Parathyroid adenoma (tissue), 2 donors: ENCODE measurements at regions not wholly inside any gene's neighbourhood (a gene's known extent, or its start where the extent isn't known, plus 50 kb on each side); places are given as distances from the start of the nearest gene placed in this dataset.
"Not testable (repeated sequence)": the region's sequence is repeated elsewhere in the genome, so short reads cannot be mapped to it uniquely, and the experiment has no call there.

ENCODE experiments used
- H2AFZ ChIP-seq: fragments of 300-600 bp; sonication (generic); one replicate; pipeline ENCODE4 v1.7.0; 2017; ENCODE audit warnings: antibody characterized with exemption, mild to moderate bottlenecking
- H3K27ac ChIP-seq: fragments of 300-600 bp; sonication (generic); one replicate; pipeline ENCODE4 v1.7.0; 2017
- H3K27me3 ChIP-seq: fragments of 300-600 bp; sonication (generic); one replicate; pipeline ENCODE4 v1.7.0; 2017; ENCODE audit warnings: low read length; ENCODE audit not compliant: control insufficient read depth, insufficient read depth
- H3K36me3 ChIP-seq: fragments of 300-600 bp; sonication (generic); one replicate; pipeline ENCODE4 v1.7.0; 2017; ENCODE audit warnings: low read length; ENCODE audit not compliant: control insufficient read depth, insufficient read depth
- H3K4me1 ChIP-seq: fragments of 300-600 bp; sonication (generic); one replicate; pipeline ENCODE4 v1.7.0; 2017; ENCODE audit warnings: control low read depth
- H3K4me2 ChIP-seq: fragments of 300-600 bp; sonication (generic); one replicate; pipeline ENCODE4 v1.7.0; 2017; ENCODE audit warnings: low read length
- H3K4me3 ChIP-seq: fragments of 300-600 bp; sonication (generic); one replicate; pipeline ENCODE4 v1.7.0; 2017; ENCODE audit warnings: low read depth, low read length
- H3K79me2 ChIP-seq: fragments of 300-600 bp; sonication (generic); one replicate; pipeline ENCODE4 v1.7.0; 2017; ENCODE audit warnings: control low read depth
- H3K9ac ChIP-seq: fragments of 300-600 bp; sonication (generic); one replicate; pipeline ENCODE4 v1.7.0; 2017; ENCODE audit warnings: mild to moderate bottlenecking
- H3K9me3 ChIP-seq: fragments of 300-600 bp; sonication (generic); one replicate; pipeline ENCODE4 v1.7.0; 2017; ENCODE audit warnings: low read length; ENCODE audit not compliant: control insufficient read depth
- CTCF ChIP-seq: fragments of 300-600 bp; sonication (generic); IDR thresholded peaks from one replicate; pipeline ENCODE4 v1.7.0; 2017; ENCODE audit warnings: antibody characterized with exemption, mild to moderate bottlenecking
- donor health status: primary hyperparathyroidism.

GRCh38 chr3:140769951-140770350 is 92.1 kb downstream of the TRIM42 start:
- Histone ChIP-seq H3K9ac (no peak overlapping the region), H3K4me1 (no peaks in the 10 kb centered on the region), H2AFZ (no peak overlapping the region), H3K36me3 (no peaks in the 10 kb centered on the region), H3K27me3 (no peaks in the 10 kb centered on the region), H3K4me3 (no peak overlapping the region), H3K27ac (no peak overlapping the region), H3K9me3 (no peaks in the 10 kb centered on the region), H3K4me2 (no peak overlapping the region), H3K79me2 (no peaks in the 10 kb centered on the region)
- TF ChIP-seq CTCF, result no peak

GRCh38 chr3:140770977-140771667 is 93.3 kb downstream of the TRIM42 start:
- Histone ChIP-seq H3K79me2 (no peaks in the 10 kb centered on the region), H3K36me3 (no peaks in the 10 kb centered on the region), H3K4me1 (no peaks in the 10 kb centered on the region), H3K9ac (no peak overlapping the region), H2AFZ (no peak overlapping the region), H3K27me3 (no peaks in the 10 kb centered on the region), H3K27ac (no peak overlapping the region), H3K9me3 (no peaks in the 10 kb centered on the region), H3K4me2 (no peak overlapping the region), H3K4me3 (no peak overlapping the region)
- no peak for TF ChIP-seq CTCF

GRCh38 chr3:140777631-140778233 is 99.9 kb downstream of the TRIM42 start:
- no peak for TF ChIP-seq CTCF
- H3K4me1 ChIP-seq, result no peaks in the 10 kb centered on the region

GRCh38 chr3:140791368-140791767 is 113.5 kb downstream of the TRIM42 start:
- Histone ChIP-seq H3K4me1 (no peaks in the 10 kb centered on the region), H2AFZ (no peak overlapping the region), H3K9me3 (no peaks in the 10 kb centered on the region), H3K36me3 (no peaks in the 10 kb centered on the region), H3K4me3 (no peak overlapping the region), H3K4me2 (no peak overlapping the region), H3K9ac (no peak overlapping the region), H3K79me2 (no peaks in the 10 kb centered on the region), H3K27me3 (no peaks in the 10 kb centered on the region), H3K27ac (no peak overlapping the region)
- no peak for TF ChIP-seq CTCF

More at GRCh38 chr3:140777631-140778233, 99.9 kb downstream of the TRIM42 start:
- Histone ChIP-seq H3K9me3 (no peaks in the 10 kb centered on the region), H3K4me3 (no peak overlapping the region), H3K9ac (no peak overlapping the region), H3K4me2 (no peak overlapping the region), H3K36me3 (no peaks in the 10 kb centered on the region), H3K79me2 (no peaks in the 10 kb centered on the region), H3K27me3 (no peaks in the 10 kb centered on the region), H2AFZ (no peak overlapping the region), H3K27ac (no peak overlapping the region)

- Histone ChIP-seq H3K4me3 (no peak overlapping the region), H3K36me3 (no peaks in the 10 kb centered on the region), H2AFZ (no peak overlapping the region), H3K79me2 (no peaks in the 10 kb centered on the region), H3K9ac (no peak overlapping the region), H3K27me3 (no peaks in the 10 kb centered on the region), H3K27ac (no peak overlapping the region), H3K4me1 (no peaks in the 10 kb centered on the region), H3K4me2 (no peak overlapping the region), H3K9me3 (no peaks in the 10 kb centered on the region)
- no peak for TF ChIP-seq CTCF
These were observed 116.6 kb downstream of the TRIM42 start for GRCh38 chr3:140794507-140794906.

GRCh38 chr3:140802898-140803297 is 125.0 kb downstream of the TRIM42 start:
- H3K79me2 ChIP-seq, H3K27ac ChIP-seq, H3K4me2 ChIP-seq, H3K4me3 ChIP-seq, H3K9me3 ChIP-seq, H2AFZ ChIP-seq, H3K27me3 ChIP-seq, H3K36me3 ChIP-seq, H3K4me1 ChIP-seq, H3K9ac ChIP-seq: not testable (repeated sequence)
